ENCODE measurements at regions not wholly inside any gene's neighbourhood (a gene's known extent, or its start where the extent isn't known, plus 50 kb on each side); places are given as distances from the start of the nearest gene placed in this dataset.

- DNase-seq, result no peak
Measured at GRCh38 chr15:52858782-52859176, 68.6 kb upstream of the ONECUT1 start.

DNA sequence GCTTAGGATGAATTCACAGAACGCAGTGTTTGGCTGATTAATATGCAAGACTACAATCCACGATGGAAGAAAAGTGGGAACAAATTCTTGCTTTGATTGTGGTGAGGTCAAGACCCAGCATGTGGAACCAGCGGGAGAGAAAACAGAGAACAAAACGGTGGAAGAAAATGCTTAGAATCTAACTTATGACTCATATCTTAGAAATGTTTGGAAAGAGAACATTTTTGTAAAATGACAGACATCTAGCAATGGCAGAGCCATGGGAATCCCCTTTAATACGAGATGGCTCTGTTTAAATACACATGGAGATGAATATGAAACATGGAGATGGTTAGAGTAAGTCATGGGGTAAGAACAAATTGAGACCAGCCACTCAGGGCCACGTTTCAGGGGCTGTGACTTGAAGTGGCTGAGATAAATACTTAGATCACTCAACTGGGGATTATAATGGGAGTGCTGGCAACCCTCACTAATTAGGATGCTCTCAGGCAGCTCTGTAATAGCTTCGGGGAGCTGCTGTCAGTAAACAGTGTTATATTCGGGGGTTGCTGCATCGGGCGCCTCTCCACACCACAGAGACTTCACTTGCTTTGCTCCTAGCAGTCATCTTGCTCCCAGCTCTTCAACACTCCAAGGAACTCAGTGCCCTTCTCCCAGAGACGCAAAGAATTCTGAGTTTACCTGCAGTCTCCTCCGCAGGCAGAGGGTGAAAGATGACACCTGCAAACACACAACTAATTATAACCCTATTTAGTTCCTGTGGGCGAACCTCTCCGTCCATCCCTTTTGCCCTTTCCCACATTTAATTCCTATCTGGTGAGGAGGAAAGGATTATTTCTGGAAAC, 68.0 kb upstream of the ONECUT1 start:
- no peak for DNase-seq

GRCh38 chr15:52857471-52857870, 67.3 kb upstream of the ONECUT1 start:
- DNase-seq, result no peak

DNA sequence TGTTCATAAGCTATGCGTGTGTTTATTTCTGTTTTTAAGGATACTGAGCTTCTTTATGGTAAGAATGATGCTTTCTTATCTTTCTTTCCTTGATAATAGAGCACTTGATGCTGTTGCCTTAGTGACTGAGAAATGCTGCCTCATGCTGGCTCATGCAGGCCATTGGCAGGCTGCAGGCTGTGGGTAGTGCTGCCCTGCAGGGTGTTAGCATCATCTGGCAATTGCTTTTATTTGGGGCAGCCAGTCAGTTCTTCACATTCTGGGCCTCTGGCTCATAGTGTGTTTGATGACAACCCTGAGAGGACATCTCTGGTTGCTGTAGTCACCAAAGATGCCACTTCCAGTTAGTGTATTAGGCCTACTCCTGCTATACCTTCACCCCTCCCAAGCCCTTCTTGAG, 66.2 kb upstream of the ONECUT1 start:
- DNase-seq, result no peak

DNA sequence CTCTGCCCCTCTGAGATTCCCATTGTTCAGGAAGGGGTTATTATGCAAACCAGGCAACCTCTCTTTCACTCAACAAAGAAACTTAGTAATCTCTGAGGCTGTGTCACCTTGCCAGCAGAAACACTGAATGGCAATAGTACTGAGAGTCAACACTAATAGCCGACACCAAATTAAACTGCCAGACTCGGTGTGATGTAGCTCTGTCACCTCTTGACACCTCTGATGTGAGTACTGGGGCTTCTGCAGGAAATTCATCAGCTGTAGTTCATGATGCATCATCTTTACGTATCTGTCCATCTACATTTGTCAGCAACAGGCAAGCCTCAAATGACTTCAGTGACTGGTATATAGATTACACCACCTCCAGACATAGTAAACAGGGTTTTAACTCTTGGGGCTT, 65.0 kb upstream of the ONECUT1 start:
- DNase-seq, result no peak

GRCh38 chr15:52844823-52845222, 54.7 kb upstream of the ONECUT1 start:
- DNase-seq, result no peak

All from CD4-positive, alpha-beta T cell treated with Interleukin-10 for 1 hour (primary cell).